ENCODE measurements at regions not wholly inside any gene's neighbourhood (a gene's known extent, or its start where the extent isn't known, plus 50 kb on each side); places are given as distances from the start of the nearest gene placed in this dataset.

GRCh38 chr13:50408068-50408467, 392.8 kb downstream of the KCNRG start:
- Histone ChIP-seq H3K27ac (ENCODE audit: low read depth, low read length, poor library complexity, severe bottlenecking) (no peak overlapping the region), H3K9me2 (ENCODE audit: low read depth, low read length) (no peaks in the 10 kb centered on the region)

GRCh38 chr13:50409220-50409619, 394.0 kb downstream of the KCNRG start:
- Histone ChIP-seq H2AFZ (ENCODE audit: low read length) (no peak overlapping the region), H3K9ac (ENCODE audit: low read length) (no peak overlapping the region; the same call in 1 of the 2 replicates), H3K4me3 (ENCODE audit: low read depth, low read length, poor library complexity, severe bottlenecking) (no peak overlapping the region), H3K4me1 (ENCODE audit: insufficient read depth, low read length, severe bottlenecking) (peaks cover 21% of the 10 kb centered on the region), H3K4me2 (ENCODE audit: low read length) (no peak overlapping the region), H3K9me2 (ENCODE audit: low read depth, low read length) (no peaks in the 10 kb centered on the region), H3K36me3 (ENCODE audit: insufficient read depth, low read length) (no peaks in the 10 kb centered on the region; the same call in 1 of the 2 replicates), H3K9me3 (ENCODE audit: low read length) (no peaks in the 10 kb centered on the region), H4K20me1 (ENCODE audit: insufficient read depth, low read length) (no peaks in the 10 kb centered on the region), H3K27ac (ENCODE audit: low read depth, low read length, poor library complexity, severe bottlenecking) (peak overlapping the region; percentile 31), H3K27me3 (ENCODE audit: insufficient read depth, low read length) (no peaks in the 10 kb centered on the region), H3F3A (ENCODE audit: insufficient read depth, low read length) (no peaks in the 10 kb centered on the region), H3K79me2 (ENCODE audit: insufficient read depth, low read length) (no peaks in the 10 kb centered on the region)
- TF ChIP-seq, protein P1, sequence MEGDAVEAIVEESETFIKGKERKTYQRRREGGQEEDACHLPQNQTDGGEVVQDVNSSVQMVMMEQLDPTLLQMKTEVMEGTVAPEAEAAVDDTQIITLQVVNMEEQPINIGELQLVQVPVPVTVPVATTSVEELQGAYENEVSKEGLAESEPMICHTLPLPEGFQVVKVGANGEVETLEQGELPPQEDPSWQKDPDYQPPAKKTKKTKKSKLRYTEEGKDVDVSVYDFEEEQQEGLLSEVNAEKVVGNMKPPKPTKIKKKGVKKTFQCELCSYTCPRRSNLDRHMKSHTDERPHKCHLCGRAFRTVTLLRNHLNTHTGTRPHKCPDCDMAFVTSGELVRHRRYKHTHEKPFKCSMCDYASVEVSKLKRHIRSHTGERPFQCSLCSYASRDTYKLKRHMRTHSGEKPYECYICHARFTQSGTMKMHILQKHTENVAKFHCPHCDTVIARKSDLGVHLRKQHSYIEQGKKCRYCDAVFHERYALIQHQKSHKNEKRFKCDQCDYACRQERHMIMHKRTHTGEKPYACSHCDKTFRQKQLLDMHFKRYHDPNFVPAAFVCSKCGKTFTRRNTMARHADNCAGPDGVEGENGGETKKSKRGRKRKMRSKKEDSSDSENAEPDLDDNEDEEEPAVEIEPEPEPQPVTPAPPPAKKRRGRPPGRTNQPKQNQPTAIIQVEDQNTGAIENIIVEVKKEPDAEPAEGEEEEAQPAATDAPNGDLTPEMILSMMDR (IDR thresholded peaks at IDR 0.05; ENCODE audit: low read length): no peak

More at GRCh38 chr13:50408068-50408467, 392.8 kb downstream of the KCNRG start:
- Histone ChIP-seq H3K9ac (ENCODE audit: low read length) (no peak overlapping the region), H3K79me2 (ENCODE audit: insufficient read depth, low read length) (no peaks in the 10 kb centered on the region), H3K4me1 (ENCODE audit: insufficient read depth, low read length, severe bottlenecking) (peaks cover 24% of the 10 kb centered on the region), H3K4me2 (ENCODE audit: low read length) (no peak overlapping the region), H3K27me3 (ENCODE audit: insufficient read depth, low read length) (no peaks in the 10 kb centered on the region), H4K20me1 (ENCODE audit: insufficient read depth, low read length) (no peaks in the 10 kb centered on the region), H3K9me3 (ENCODE audit: low read length) (no peaks in the 10 kb centered on the region), H2AFZ (ENCODE audit: low read length) (no peak overlapping the region), H3F3A (ENCODE audit: insufficient read depth, low read length) (no peaks in the 10 kb centered on the region), H3K36me3 (ENCODE audit: insufficient read depth, low read length) (no peaks in the 10 kb centered on the region), H3K4me3 (ENCODE audit: low read depth, low read length, poor library complexity, severe bottlenecking) (no peak overlapping the region)
- TF ChIP-seq, protein P1 (IDR thresholded peaks at IDR 0.05; ENCODE audit: low read length): no peak
- TF ChIP-seq EZH2 (IDR thresholded peaks at IDR 0.05; ENCODE audit: borderline replicate concordance, low read length): no peak

DNA sequence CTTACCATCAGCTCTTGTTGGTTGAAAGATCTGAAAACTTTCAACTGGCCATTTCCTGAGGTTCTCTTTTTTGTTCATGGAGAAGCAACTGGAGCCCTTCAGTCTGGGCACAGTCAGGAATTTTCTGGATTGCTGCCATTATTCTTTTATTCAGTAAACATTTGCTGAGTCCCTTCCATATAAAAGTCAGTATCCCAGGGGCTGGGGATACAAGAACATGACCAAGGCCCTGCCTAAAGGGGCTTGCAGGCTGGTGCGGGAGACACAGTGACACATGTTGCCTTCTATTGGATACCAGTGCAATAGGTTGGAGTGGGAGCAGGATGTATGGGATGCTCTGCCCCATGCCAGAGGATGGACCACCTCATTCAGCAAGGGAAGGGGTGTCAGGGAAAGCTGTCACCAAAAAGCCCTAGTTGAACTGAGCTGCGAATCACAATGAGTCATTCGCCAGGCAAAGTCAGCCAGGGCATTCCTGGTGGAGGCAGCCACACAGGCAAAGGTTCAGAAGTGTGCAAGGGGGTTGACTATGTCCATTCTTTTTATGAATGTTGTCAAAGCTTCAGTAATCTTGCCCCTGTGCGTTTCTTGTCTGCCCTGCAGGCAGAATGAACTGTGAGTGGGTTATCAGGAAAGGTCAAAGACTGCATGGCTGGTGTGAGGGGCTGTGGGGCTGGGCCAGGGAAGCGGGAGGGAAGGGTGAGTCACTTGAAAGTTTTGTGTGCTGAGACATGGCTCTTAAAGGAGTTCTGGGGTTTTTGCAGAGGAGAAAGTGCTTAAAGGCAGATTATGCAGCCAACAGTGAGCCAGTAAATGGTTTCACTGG, 395.9 kb downstream of the KCNRG start:
- H3K4me2 ChIP-seq (ENCODE audit: low read length): no peak overlapping the region
- H3K9me3 ChIP-seq (ENCODE audit: low read length): peaks cover 11% of the 10 kb centered on the region
- H4K20me1 ChIP-seq (ENCODE audit: insufficient read depth, low read length): no peaks in the 10 kb centered on the region
- H3K9ac ChIP-seq (ENCODE audit: low read length): no peak overlapping the region
- H3K4me3 ChIP-seq (ENCODE audit: low read depth, low read length, poor library complexity, severe bottlenecking): no peak overlapping the region
- H3K79me2 ChIP-seq (ENCODE audit: insufficient read depth, low read length): no peaks in the 10 kb centered on the region
- H3K9me2 ChIP-seq (ENCODE audit: low read depth, low read length): no peaks in the 10 kb centered on the region
- H3K4me1 ChIP-seq (ENCODE audit: insufficient read depth, low read length, severe bottlenecking): peaks cover 21% of the 10 kb centered on the region
- TF ChIP-seq, protein P1 (IDR thresholded peaks at IDR 0.05; ENCODE audit: low read length): no peak
- TF ChIP-seq EZH2 (IDR thresholded peaks at IDR 0.05; ENCODE audit: borderline replicate concordance, low read length): no peak
- H2AFZ ChIP-seq (ENCODE audit: low read length): no peak overlapping the region
- H3K27me3 ChIP-seq (ENCODE audit: insufficient read depth, low read length): no peaks in the 10 kb centered on the region
- H3F3A ChIP-seq (ENCODE audit: insufficient read depth, low read length): no peaks in the 10 kb centered on the region
- no peak overlapping the region for H3K27ac ChIP-seq (ENCODE audit: low read depth, low read length, poor library complexity, severe bottlenecking)
- no peaks in the 10 kb centered on the region; the same call in 1 of the 2 replicates for H3K36me3 ChIP-seq (ENCODE audit: insufficient read depth, low read length)

Data from OCI-LY1 (cell line).